Fibroblast of skin of abdomen (primary cell): ENCODE measurements at regions not wholly inside any gene's neighbourhood (a gene's known extent, or its start where the extent isn't known, plus 50 kb on each side); places are given as distances from the start of the nearest gene placed in this dataset.
"Not testable (repeated sequence)": the region's sequence is repeated elsewhere in the genome, so short reads cannot be mapped to it uniquely, and the experiment has no call there.

Experiments used
- DNase-seq: peaks from one replicate; pipeline ENCODE4 v3.0.0-alpha.2; 2013

DNA sequence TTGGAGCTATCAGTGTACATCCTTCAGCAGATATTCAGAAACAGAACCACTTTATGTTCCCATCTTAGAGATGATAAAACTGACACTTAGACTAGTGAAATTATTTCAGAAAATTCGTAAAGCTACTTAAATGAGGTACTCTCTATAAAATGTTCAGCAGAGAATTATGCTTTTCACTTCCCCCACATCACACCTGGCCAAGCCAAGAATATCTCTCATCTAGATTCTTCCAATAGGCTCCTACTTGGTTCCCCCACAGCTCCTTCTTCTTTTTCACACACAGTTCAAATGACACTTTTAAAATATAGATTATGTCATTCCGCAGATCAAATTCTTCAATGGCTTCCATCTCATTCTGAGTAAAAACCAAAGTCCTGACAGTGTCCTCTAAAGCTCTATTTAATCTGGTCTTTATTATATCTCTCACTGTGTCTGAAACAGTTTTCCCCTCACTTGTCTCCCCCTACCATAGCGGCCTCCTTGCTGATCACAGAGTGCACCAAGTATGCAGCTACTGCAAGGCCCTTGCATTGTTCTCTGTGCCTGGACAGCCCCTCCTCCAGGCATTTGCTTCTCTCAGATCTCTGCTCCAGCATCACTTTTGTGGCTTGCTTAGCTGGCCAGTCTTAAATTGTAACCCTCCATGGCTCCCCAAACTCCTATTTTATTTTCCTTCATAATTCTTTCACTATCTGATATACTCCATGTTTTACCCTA is 736.8 kb upstream of the USP15 start:
- DNase-seq = no peak

DNA sequence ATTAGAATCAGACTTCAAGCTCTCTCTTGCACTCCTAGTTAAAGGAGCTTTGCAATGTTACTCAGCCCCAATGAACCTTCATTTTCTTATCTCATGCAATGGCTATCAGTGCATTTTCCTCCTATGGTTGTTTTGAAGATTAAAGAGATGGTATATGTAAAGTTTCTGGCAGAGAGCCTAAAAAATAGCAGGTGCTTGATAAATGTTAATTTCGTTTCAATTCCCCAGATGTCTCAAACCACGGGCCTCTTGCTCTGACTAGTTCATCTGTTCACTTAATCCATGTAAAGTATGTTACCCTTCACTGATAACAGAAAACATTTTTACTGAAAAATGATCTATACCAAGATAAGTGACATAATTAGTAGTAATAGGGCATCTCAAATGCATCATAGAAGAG is 735.4 kb upstream of the USP15 start:
- no peak for DNase-seq

DNA sequence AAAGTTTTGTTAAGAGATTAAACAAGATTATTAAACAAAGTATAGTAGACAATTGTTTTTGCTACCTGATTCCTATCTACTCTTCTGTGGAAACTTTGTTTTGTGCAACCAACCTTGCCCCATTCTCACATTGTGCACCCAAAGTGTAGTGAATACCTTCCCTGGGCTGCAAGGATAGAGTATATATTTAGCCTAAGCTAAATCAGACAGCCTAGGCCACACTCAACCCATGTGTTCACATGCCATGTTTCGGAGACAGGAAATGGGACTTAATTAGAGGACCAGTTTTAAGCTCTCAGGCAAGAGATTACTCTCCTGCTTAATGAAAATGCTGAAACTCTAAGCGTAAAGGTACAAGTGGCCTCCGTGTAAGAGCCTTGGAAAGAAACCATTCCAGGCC is 734.9 kb upstream of the USP15 start:
- DNase-seq = no peak

DNA sequence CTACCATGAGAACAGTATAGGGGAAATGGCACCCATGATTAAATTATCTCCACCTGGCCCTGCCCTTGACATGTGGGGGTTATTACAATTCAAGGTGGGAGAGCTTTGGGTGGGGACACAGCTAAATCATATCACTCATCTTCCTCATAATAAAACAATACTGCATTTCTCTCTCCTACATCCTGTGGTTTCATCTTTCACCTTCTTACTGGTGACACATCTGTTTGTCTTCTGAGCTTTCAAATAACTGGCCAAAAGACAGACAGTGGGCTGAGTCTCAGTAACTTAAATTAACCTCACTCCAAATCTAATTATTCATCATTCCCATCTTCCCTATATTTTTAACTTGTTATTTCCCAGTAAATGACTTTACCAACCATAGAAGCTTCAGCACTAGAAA is 729.7 kb upstream of the USP15 start:
- no peak for DNase-seq

DNA sequence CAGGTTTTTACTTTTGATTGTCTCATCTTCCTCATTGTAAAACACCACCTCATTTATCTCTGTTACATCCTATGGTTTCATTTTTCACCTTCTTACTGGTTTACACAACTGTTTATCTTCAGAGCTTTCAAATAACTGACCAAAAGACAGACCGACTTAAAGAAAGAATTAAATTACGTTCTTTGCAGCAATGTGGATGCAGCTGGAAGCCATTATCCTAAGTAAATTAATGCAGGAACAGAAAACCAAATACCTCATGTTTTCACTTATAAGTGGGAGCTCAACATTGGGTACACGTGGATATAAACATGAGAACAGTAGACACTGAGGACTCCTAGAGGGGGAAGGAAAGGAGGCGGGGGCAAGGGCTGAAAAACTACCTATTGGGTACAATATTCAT is 729.0 kb upstream of the USP15 start:
- no peak for DNase-seq

DNA sequence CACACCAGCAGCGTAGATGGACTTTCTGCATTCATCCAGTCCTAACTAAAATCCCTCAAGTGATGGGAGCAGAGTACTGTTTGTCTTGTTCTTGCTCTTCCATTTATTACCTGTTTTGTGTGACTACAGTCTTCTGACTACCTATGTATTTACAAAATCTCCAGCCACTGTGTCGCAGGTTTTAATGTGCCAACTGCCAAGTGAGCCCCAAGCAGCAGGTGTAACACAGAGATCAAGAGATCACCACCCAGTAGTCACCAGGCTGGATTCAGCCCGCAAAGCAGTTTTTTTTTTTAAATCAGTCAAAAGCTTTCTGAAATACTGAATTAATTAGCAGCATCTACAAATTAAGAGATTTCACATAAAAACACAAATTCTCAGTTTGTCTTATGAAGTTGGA is 724.1 kb upstream of the USP15 start:
- DNase-seq = no peak

DNA sequence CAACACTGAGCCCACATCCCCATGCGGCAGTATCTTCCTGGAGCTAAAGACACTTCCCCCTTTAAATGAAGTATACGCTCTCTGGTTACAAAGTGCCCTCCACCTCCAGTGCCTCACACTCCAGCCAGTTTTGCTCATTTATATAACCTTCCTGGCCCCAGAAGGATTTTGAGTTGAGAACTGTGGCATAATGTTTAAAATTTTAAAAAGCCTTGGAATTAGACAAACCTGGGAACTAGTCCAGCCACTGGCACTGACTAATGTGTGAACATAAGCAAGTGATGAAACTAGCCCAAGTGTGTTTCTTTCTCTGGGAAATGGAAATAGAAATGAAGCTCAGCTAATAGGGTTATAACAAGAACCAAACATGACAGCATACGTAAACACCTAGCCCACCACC is 723.7 kb upstream of the USP15 start:
- DNase-seq = no peak

DNA sequence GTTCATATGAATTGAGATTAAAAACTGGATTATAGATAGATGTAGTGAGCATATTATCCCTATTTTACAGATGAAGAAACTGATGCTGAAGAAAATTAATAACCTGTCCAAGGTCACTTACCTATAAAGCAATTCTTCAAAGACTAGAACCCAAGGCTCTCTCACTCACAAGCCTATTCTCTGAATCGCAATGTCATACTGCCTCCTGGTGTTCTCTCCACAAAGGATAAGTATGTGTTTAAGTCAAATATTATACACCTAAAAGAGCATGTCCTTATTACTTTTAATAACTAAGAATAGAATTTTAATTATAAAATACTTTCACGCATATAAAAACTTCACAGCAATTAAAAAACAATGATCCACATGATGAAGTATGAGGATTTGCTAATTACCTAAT is 721.3 kb upstream of the USP15 start:
- DNase-seq = no peak

DNA sequence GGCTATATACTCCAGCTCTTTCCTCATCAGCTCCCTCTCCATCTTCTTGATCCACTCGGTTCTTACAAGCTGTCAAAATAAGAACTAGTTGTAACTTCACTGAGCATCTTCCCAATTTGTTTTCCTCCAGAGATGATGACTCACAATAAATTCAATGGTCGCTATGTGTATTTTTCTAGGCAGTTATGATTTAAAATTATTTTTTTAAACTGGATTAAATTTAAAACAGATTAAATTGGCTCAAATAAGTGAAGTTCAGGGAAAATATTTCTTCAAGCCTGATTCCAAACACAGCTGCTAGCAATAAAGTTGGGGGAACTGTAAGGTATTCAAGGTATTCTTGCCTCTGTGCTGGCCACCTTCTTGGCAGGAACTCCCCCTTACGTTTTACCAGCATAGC is 717.7 kb upstream of the USP15 start:
- no peak for DNase-seq

DNA sequence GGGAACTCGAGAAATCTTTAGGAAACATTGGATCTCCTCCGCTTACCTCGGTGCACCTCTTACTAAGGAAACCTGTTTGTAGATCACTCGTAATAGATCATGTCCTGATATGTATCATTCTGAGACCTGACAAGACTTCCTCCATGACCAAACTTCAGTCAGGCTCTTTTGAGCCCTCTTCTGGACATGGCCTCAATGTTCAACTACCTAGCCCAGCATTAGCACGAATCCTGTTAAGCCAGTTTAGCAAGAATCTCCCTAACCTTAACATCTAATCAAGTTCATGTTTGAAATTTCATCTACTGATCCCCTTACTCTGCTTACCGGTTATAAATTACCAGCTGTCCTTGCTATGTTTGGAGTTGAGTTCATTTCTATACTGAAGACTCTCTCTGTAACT is 713.9 kb upstream of the USP15 start:
- no peak for DNase-seq

DNA sequence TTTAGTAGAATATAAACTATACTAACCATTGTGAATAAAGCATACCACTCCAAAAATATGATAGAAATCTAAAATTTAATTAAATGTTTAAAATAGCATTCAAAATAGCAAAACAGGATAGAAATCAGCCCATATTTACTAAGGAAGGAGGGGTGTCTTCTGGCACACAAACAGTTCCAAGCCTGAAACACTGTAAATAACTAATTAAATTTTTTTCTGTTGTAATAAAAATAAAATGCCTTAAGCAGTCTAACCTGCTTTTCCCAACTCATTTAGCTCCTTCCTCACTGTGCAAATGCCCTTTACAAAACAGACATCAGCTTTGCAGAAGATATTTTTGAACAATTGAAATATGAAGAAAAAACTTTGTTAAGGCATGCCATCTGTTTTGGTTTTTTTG is 707.1 kb upstream of the USP15 start:
- no peak for DNase-seq

DNA sequence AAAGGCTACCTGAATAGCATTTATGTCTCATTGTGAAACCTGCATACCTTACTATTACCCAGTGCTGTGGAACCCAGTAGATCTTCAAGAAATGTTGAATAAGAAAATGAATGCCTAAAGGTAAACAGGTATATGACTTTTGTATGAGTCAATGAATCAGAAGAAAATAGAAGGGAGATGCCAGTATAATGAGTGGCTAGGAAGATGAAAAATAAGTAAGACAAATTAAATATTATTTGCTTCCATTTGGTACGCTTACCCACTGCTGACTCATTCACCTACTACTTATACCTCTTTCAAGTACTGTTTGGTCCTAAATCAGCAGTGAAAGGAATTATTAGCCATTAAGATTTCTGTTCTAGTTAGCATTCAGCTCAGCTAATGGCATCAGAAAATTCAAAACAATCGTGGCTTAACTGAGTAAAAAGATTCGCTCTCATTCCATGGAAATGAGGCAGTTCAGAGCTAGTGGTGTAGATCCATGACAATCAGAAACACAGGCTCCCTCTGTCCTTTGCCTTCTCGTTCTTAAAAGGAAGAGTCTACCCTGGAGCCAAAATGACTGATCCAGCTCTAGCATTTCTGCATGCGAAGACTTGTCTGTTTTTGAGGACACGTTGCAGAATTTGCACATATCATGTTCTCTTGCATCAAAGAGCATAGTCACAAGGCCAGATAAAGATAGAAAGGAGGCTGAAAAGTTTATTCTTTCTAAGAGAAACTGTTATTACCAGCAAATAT is 705.8 kb upstream of the USP15 start:
- DNase-seq = no peak

DNA sequence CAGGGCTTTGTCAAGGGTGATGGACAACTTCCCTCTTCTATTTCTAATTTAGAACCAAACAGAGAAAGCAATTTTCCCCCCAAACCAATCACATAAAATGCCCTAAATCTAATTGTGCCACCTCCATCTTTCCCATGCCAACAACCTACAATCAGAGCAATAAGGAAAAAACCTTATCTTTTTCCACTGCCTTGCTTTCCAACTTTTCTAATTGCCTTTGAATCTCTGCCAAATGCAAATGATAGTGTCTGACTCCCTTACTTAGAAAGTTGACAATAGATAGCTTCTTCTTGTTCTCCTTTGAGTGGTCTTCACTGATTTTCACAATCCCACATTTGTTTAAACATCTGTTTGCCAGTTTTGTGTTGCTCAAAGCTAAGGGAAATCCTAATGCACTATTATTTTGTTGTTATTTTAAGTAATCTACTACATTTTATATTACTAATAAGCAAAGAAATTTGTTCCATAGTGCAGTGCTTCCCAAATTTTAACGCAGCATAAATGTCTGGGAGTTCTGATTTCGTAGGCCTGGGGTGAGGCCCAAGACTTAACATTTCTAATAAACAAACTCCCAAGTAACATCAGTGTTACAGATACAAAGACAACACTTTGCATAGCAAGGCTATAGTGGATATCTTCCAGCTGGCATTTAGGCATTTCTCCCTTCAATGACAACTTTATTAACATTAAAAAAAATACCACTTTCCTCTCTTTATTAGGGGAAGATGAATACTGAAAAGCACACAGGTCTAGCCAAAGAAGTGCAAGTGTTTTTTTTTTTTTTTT is 696.3 kb upstream of the USP15 start:
- DNase-seq = no peak

DNA sequence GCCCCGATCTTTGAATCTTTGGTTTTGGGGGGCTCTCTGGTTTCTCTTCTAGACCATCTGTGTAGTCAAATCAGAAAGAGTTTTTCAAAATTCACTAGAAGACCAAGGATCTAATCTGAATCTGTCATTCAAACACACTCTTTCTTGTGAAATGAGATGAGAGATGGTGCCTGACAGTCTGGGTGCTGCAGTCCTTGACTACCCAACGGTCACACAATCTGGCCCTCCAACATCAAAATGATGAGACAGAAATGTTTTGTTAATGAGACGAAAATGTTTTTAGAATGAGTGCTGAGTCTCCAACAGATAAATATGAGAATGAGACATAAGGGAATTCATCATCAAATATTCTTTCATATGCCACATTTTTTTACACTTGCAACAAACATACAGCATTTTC is 695.7 kb upstream of the USP15 start:
- DNase-seq = no peak

DNA sequence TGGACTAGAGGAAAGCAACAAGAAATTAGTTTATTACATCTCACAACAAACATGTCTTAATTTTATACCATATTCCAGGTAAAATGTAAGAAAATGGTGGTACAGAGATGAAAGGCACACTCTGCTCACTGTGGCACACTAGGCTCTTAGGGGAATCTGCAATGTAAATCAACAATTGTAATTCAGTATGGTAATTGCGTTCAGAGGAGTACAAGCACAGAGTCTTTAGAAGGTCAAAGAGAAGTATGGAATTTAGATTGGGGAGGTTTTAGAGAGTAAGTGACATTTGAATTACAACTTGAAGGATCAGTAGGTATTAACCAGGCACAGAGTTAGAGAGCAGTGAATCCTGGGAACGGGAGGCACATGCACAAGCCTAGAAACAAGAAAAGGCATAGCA is 694.0 kb upstream of the USP15 start:
- DNase-seq = no peak

DNA sequence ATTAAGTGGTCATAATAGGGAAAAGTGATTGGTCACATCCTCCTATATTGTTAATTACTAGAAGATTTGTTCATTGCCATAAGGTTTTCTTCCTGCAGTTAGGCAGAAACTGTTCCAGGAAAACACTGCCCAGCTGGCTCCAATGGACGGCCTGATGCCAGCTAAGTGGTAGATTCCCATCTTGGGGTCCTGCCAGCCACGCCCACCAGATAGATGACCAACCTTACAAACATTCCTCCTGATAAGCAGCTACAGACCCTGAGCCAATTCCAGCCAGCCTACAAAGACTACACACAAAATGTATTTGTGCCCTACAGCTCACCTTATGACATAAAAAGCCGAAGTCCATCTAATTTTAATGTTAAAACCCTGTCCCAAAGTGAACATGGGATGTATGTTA is 685.9 kb upstream of the USP15 start:
- no peak for DNase-seq

DNA sequence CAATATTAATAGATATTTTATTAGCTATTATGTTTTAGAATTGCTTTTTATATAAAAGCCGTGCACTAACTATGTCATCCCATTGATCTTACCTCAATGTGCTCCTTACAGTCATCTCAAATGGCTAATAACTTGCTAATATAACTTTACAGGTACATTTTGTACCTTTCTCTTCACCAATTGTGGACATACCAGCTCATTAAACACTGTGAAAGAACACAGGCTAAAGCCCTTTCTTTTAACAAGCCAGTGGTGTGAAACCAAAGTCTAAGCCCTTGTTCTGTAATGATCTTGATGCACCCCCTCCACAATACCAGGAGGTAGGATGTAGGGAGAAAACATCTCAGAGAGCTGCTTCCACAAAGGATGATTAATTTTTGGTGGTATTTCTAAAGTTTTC is 675.3 kb upstream of the USP15 start:
- DNase-seq = no peak

DNA sequence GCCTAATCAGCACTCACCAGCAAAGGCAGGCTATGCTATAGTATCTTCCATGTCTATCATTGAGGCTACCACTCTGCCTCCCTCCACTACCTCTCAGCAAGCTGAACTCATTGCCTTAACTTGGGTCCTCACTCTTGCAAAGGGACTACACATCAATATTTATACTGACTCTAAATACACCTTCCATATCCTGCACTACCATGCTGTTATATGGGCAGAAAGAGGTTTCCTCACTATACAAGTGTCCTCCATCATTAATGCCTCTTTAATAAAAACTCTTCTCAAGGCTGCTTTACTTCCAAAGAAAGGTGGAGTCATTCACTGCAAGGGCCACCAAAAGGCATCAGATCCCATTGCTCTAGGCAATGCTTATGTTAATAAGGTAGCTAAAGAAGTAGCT is 669.3 kb upstream of the USP15 start:
- DNase-seq = not testable (repeated sequence)

DNA sequence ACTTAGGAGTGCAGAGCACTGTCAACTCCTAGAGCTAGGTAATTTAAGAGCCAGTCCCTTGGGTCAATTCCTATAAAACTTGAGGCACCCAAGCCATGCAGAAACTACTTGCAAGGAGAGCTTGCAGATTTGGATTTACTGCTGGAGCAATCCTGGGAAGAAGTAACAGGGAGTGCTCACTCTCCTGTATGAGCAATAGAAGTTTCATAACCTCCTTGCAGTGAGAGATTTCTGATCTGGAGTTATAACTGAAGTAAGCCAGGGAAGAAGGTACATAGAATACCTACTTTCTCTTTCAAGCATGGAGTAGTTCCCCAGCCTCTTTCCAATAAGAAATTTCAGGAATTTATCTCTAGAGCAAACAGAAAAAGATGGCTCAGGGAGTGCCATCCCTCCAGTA is 650.1 kb upstream of the USP15 start:
- no peak for DNase-seq

DNA sequence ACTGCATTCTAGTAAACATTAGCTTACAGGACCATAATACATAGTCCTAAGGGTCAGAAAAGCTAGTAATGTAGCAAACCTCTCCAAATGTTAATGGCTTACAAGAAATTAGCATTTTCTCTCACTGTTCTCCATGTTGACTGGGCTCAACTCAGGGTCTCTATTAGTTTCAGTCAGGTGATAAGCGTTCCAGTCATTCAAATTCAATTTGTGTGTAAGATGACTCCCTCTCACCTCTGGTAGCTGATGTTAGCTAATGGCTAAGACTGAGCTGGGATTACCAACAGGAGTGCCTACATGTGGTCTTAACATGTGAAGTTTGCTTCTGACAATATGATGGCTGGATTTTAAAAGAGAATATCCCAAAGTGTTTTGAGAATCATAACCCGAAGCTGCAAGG is 630.5 kb upstream of the USP15 start:
- no peak for DNase-seq

DNA sequence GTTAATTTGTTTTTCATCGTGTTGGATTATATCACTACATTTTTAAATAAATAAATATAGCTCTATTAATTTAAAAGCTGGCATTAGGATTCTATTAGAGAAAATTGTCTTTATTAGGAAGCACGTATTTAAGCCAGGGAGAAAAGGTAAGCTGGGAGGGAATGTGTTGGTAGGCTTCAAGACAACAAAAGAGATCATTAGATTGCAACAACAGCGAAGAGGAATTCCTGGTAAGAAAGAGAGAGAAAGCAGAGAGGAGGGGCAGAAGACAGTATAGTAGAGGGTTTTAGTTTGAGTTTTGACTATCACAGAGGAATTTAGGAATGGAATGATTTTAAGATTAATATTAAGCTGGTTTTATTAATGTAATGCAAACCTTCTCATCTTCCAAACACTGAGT is 613.6 kb upstream of the USP15 start:
- no peak for DNase-seq

DNA sequence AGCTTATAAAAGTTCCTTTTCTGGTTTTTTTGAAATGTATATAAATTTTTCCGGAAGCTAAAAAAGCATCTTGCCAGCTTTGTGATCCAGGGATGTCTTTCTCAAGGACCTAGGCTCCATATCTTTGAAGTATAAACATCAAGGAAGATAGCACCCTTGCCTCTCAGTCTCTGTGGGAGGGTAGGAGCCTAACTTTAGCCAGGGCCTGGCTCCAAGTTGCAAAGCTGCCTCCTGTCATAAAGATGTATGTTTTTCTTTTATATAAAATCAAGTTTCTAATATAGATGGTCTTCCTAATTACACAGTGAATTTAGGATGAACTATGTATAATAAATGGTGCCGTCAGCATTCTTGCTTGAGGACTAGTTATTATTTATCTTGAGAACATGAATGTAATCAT is 612.6 kb upstream of the USP15 start:
- no peak for DNase-seq

DNA sequence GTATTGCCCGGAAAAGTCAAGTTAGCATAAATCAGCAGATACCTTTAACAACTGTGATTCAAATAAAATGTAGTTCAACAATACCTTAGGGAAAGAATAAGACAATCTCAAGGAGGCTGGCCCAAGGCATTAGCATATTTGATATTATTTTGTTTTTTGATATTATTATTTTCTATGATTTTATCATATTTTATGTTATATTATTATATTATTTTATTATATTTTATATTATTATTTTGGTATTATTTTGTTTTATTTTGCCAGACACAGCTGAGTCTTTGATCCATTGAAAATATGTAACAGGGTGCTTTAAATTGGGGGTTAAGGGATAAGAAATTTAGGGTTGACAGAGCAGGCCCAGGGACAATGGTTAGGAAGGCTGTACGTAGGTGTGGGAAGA is 607.9 kb upstream of the USP15 start:
- no peak for DNase-seq

DNA sequence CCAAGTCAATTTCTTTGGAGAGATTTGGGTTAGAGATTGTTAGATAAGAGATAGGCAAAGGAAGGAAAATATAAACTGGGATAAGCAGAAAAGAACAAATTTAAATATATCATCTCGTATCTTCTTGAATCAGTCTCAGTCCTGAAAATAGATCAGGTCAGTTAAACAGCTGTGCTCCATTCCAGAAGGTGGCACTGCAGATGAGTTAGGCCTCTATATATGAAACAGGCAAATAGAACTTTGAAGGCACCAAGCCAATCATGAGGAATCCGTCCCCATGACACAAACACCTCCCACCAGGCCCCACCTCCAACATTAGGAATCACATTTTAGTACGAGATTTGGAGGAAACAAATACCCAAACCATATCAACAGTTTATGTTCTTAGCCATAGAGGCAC is 605.5 kb upstream of the USP15 start:
- DNase-seq = no peak
